ENCODE measurements at regions not wholly inside any gene's neighbourhood (a gene's known extent, or its start where the extent isn't known, plus 50 kb on each side); places are given as distances from the start of the nearest gene placed in this dataset.

GRCh38 chr6:137545073-137545472 lies 50.9 kb upstream of the OLIG3 start:
- no peaks in the 10 kb centered on the region for H4K20me1 ChIP-seq (ENCODE audit: insufficient read depth, low read length)
- no peaks in the 10 kb centered on the region for H3K9me3 ChIP-seq (ENCODE audit: low read length)
- H3K36me3 ChIP-seq (ENCODE audit: insufficient read depth, low read length): no peaks in the 10 kb centered on the region
- H3K4me2 ChIP-seq (ENCODE audit: low read length): no peak overlapping the region
- H3K27me3 ChIP-seq (ENCODE audit: insufficient read depth, low read length): no peaks in the 10 kb centered on the region
- no peak for TF ChIP-seq CTCF (IDR thresholded peaks at IDR 0.05; ENCODE audit: low read length)
- TF ChIP-seq EZH2 (IDR thresholded peaks at IDR 0.05; ENCODE audit: borderline replicate concordance, low read length): no peak
- H3F3A ChIP-seq (ENCODE audit: insufficient read depth, low read length): no peaks in the 10 kb centered on the region
- no peaks in the 10 kb centered on the region for H3K79me2 ChIP-seq (ENCODE audit: insufficient read depth, low read length)
- H3K4me3 ChIP-seq (ENCODE audit: low read depth, low read length, poor library complexity, severe bottlenecking): no peak overlapping the region
- no peak overlapping the region for H3K27ac ChIP-seq (ENCODE audit: low read depth, low read length, poor library complexity, severe bottlenecking)
- no peaks in the 10 kb centered on the region for H3K4me1 ChIP-seq (ENCODE audit: insufficient read depth, low read length, severe bottlenecking)
- H2AFZ ChIP-seq (ENCODE audit: low read length): no peak overlapping the region
- no peaks in the 10 kb centered on the region for H3K9me2 ChIP-seq (ENCODE audit: low read depth, low read length)
- no peak overlapping the region for H3K9ac ChIP-seq (ENCODE audit: low read length)

DNA sequence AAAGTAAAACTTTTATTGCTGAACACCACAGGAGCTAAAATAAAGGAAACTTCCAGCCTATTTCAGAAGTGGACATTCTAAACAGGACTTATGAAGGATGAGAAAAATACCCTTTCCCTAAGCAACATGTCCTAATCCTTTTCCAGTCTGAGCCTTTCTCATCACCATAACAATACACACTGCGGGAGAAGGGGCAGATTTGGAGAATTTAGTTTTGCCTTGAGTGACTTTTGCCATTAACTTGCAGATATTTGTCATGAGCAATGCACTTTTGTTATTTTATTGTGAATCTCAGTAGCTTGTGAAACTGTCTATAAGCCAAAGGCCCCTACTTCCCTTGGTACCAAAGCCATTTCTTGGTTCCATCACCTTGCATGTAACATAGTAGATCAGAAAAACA lies 53.0 kb upstream of the OLIG3 start:
- no peak overlapping the region for H3K4me2 ChIP-seq (ENCODE audit: low read length)
- no peaks in the 10 kb centered on the region for H3K36me3 ChIP-seq (ENCODE audit: insufficient read depth, low read length)
- H3K27me3 ChIP-seq (ENCODE audit: insufficient read depth, low read length): no peaks in the 10 kb centered on the region
- no peak for TF ChIP-seq CTCF (IDR thresholded peaks at IDR 0.05; ENCODE audit: low read length)
- TF ChIP-seq EZH2 (IDR thresholded peaks at IDR 0.05; ENCODE audit: borderline replicate concordance, low read length): no peak
- no peak overlapping the region for H3K27ac ChIP-seq (ENCODE audit: low read depth, low read length, poor library complexity, severe bottlenecking)
- no peak overlapping the region for H2AFZ ChIP-seq (ENCODE audit: low read length)
- H3F3A ChIP-seq (ENCODE audit: insufficient read depth, low read length): no peaks in the 10 kb centered on the region
- H3K4me1 ChIP-seq (ENCODE audit: insufficient read depth, low read length, severe bottlenecking): no peaks in the 10 kb centered on the region
- H3K9me2 ChIP-seq (ENCODE audit: low read depth, low read length): no peaks in the 10 kb centered on the region
- H3K9me3 ChIP-seq (ENCODE audit: low read length): no peaks in the 10 kb centered on the region
- H3K79me2 ChIP-seq (ENCODE audit: insufficient read depth, low read length): no peaks in the 10 kb centered on the region
- H4K20me1 ChIP-seq (ENCODE audit: insufficient read depth, low read length): no peaks in the 10 kb centered on the region
- H3K9ac ChIP-seq (ENCODE audit: low read length): no peak overlapping the region
- H3K4me3 ChIP-seq (ENCODE audit: low read depth, low read length, poor library complexity, severe bottlenecking): no peak overlapping the region

- Histone ChIP-seq H3K27ac (ENCODE audit: low read depth, low read length, poor library complexity, severe bottlenecking) (no peak overlapping the region), H3K9ac (ENCODE audit: low read length) (no peak overlapping the region), H3K9me3 (ENCODE audit: low read length) (no peaks in the 10 kb centered on the region), H3K79me2 (ENCODE audit: insufficient read depth, low read length) (no peaks in the 10 kb centered on the region), H3K4me1 (ENCODE audit: insufficient read depth, low read length, severe bottlenecking) (no peaks in the 10 kb centered on the region), H3K9me2 (ENCODE audit: low read depth, low read length) (no peaks in the 10 kb centered on the region), H3K4me3 (ENCODE audit: low read depth, low read length, poor library complexity, severe bottlenecking) (no peak overlapping the region), H4K20me1 (ENCODE audit: insufficient read depth, low read length) (no peaks in the 10 kb centered on the region), H3K27me3 (ENCODE audit: insufficient read depth, low read length) (no peaks in the 10 kb centered on the region), H3K4me2 (ENCODE audit: low read length) (no peak overlapping the region), H2AFZ (ENCODE audit: low read length) (no peak overlapping the region), H3F3A (ENCODE audit: insufficient read depth, low read length) (no peaks in the 10 kb centered on the region), H3K36me3 (ENCODE audit: insufficient read depth, low read length) (no peaks in the 10 kb centered on the region)
- TF ChIP-seq EZH2 (IDR thresholded peaks at IDR 0.05; ENCODE audit: borderline replicate concordance, low read length) (no peak), CTCF (IDR thresholded peaks at IDR 0.05; ENCODE audit: low read length) (no peak)
These were observed 53.4 kb upstream of the OLIG3 start for GRCh38 chr6:137547601-137548000.

All from OCI-LY1 (cell line).